Stimulated activated CD8-positive, alpha-beta memory T cell treated with anti-CD3 and anti-CD28 coated beads, Interleukin-15, amount 100 ng/mL, for 1 hour (primary cell): ENCODE measurements at regions not wholly inside any gene's neighbourhood (a gene's known extent, or its start where the extent isn't known, plus 50 kb on each side); places are given as distances from the start of the nearest gene placed in this dataset.

ENCODE experiments used
- DNase-seq: peaks from one replicate; pipeline ENCODE4 v3.0.0-alpha.2; 2020; ENCODE audit warnings: low read depth

DNA sequence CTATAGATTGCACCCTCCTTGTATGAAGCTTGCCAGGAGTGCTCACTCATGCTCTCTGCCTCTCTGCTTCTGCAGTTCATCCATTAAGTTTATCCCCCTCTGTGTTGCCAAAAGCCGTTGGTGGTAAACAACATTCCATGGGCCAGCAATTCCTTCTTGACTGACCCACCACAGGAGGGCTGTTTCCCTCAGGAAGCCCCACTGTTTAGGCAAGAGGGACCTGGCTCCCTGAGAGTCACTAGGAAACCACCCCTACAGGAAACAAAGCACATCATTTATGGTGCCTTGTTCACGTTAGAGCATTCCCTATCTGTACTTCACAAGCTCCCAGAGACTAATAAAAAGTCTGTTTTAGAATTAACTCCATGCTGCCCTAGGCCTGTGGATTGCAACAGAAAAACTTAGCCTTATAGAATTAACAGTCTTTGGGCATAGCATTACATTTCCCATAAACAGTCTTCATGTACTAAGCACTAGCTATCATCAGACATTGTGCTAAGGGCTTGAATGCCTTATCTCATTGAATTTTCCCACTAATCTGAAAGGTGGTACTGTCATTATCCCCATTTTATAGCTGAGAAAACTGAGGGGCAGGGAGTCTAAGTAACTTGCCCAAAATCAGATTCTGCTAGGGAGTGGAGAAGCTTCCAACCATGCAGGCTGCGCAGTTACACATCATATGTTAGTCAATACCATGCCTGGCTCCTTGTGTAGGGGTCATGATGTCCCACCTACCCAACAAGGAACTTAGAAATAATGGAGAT is 149.9 kb downstream of the SHQ1 start:
- no peak for DNase-seq

GRCh38 chr3:72697717-72698116 is 150.5 kb downstream of the SHQ1 start:
- no peak for DNase-seq

DNA sequence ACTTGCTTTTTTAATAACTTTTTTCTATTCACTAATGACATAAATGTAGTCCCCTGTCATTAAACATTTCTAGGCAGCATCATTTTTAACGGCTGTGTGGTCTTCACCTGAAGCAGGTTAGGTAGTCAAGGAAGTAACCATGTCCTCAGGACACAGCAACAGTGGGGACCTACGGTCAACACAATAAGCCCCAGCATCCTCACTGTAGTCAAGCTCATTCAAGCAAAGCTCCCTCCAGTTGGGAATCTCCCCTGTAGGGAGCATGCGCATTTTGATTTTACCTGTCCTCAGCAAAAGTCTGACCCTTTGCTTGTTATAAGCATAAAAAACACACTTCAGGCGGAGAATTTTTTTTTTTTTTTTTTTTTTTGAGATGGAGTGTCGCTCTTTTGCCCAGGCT is 151.4 kb downstream of the SHQ1 start:
- no peak for DNase-seq

GRCh38 chr3:72694398-72694797 is 153.8 kb downstream of the SHQ1 start:
- no peak for DNase-seq

DNA sequence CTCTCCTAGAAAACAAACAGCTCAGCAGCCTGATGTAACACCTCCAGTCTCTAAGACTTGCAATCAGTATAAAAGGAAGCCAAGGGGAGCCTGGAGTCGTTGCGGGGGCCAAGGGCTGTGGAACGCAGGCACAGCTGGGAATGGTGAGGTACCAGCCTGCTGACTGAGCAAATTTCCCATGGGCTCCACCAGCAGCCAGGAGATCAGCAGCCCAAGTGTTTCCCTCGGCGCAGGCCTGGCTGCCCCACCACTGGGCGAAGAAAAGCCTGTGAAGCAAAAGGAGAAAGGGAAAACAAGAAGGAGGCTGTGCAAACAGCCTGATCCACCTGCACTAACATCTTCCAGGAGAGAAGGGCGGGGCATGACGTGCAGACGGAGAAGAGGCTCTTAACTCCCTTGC is 155.3 kb downstream of the SHQ1 start:
- no peak for DNase-seq

GRCh38 chr3:72690629-72691028 is 157.6 kb downstream of the SHQ1 start:
- DNase-seq: no peak

GRCh38 chr3:72682936-72683452 is 165.3 kb downstream of the SHQ1 start:
- no peak for DNase-seq

- DNase-seq: no peak
Measured at GRCh38 chr3:72681598-72681997, 166.6 kb downstream of the SHQ1 start.

GRCh38 chr3:72680766-72681165 is 167.5 kb downstream of the SHQ1 start:
- no peak for DNase-seq

DNA sequence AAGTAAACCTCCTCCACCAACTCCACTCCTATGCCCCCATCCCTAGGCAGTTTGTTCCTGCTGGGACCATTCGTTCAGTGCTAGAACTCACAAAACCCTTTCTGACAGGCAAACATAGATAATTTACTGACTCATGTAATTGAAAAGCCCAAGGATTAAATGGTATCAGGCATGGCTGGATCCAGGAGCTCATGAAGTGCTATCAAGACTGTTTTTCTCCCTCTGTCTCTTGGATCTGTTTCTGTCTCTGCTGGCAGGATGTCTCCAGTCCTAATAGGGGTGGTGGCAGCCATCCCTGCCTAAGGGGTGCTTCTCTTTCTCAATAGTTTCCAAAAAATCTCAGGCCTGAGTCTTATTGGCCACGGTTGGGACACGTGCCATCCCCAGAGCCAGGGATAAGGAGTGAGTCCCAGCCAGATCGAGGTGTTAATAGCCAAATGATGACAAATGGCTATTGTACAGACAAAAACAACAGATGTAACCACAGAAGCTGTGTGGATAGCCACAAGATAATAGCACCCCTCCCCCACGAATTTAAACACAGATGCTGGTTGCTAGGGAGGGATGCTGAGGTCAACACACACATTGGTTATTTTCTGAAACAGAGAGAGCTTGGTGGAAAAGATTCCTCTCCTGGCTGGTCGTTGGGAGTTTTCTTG is 168.6 kb downstream of the SHQ1 start:
- DNase-seq: no peak

GRCh38 chr3:72678867-72679266 is 169.4 kb downstream of the SHQ1 start:
- no peak for DNase-seq

GRCh38 chr3:72678380-72678779 is 169.9 kb downstream of the SHQ1 start:
- DNase-seq: no peak

- no peak for DNase-seq
Measured at GRCh38 chr3:72675243-72675642, 173.0 kb downstream of the SHQ1 start.

DNA sequence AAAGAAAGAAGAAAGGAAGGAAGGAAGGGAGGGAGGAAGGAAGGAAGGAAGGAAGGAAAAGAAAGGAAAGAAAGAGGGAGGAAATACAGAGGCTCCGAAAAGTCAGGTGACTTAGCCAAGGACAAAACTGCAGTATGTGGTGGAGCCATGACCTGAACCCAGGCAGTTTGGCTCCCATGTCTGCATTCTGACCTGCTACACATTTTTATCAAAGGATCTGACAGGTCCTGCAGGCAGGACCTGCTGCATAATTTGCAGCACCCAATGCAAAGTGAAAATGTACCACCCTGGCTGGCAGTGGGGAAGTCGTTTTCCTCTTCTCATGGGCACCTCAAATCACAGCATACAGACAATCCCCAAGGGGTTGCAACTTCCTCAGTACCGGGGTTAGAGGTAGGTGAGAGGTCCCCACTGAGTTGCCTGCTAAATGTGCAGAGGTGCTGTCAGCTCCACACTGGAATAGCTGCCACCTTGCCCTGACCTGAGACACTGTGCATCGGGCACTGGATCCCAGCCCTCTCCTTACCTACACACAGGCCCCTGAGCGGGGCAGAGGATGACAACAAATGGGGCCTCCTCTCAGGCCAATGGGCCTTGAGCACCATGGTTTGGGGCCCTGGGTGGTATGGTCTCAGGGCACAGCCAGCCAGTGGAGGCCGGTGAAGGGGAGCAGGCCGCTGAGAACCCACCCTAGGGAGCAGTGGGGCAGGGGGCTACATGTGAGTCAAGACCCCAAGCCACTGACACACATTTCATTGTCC is 175.1 kb downstream of the SHQ1 start:
- no peak for DNase-seq

DNA sequence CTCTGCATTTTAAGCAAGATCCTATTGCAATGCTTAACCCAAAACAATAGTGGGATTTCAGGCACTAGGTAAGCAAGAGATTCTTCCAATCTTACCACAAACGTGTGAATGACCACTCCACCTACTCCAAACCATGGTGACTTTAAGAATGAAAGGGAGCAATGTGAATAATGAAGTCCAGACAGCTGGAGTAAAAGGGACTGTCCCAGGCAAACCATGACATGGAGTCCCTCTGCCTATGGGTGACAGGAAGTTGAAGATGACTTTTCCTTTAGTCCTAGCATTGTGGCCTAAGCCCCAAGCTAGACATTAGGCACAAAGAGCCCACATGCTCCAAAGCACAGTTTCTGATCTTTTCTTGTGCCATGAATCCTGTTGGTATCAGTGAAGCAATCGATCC is 179.0 kb downstream of the SHQ1 start:
- no peak for DNase-seq

DNA sequence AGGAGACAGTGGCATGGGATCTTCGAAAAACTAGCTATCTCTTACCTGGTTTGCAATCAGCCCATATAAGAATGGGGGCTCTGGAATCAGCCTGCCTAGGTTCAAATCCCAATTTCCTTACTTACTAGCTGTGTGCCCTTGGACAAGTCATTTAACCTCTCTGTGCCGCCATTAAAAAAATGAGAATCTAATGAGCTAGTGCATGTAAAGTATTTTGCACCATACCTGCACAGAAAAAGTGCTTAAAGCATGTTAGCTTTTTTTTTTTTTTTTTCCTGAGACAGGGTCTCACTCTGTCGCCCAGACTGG is 181.8 kb downstream of the SHQ1 start:
- DNase-seq: no peak

GRCh38 chr3:72665701-72666446 is 182.4 kb downstream of the SHQ1 start:
- peak; percentile 40 for DNase-seq

- no peak for DNase-seq
Measured at GRCh38 chr3:72665103-72665502, 183.1 kb downstream of the SHQ1 start.

DNA sequence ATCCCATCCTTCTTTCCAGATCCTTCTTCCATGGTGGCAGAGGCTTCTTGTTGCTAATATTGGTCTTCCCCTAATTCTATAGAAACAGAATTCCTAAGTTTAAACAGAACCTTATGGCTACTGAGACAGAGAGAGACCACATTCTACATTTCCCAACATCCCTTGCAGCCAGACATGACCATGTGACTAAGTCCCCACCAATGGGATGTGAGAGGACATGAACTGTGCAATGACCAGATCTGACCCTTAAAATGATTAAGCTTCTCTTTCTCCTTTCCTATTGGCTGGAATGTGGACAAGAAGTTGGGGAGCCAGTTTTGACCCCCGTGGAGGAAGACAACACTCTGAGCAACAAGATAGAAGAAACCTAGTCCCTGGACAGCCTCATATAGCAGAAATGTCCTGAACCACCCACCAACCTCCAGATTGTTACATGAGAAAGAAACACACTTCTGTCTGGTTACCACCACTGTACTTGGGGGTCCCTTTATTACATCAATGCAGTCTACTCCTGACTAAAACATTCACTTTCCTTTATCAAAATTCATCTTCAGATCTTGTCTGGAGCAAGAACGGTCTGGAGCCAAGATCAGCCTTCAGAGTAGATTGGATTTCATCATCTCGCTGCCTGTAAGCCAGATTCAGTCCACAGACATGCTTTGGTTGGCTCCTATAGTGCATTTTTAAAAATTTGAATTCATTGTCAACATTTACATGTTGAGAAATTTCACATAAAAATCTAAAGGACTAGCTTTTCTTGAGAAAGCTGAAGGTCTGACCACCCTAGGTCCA is 183.9 kb downstream of the SHQ1 start:
- DNase-seq: no peak

DNA sequence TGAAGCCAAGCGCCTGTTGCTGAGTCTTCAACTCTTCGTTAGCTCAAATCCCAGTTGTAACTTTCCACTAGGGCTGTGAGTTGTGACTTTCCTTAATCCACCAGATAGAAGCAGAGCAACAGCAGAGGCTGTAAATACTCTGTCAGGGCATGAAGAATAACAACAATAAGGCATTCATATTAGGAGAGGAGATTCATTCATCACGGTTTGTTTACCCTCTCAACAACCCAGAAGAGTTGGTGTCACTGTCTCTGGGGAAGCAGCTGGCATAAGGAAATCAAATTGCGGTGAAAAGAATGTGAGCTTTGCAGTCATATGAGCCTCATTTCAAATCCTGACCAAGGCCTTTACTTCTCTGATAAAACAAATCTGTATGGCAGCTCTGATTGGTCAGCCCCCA is 184.8 kb downstream of the SHQ1 start:
- DNase-seq: no peak

GRCh38 chr3:72661115-72661457 is 187.2 kb downstream of the SHQ1 start:
- no peak for DNase-seq
